ENCODE measurements at regions not wholly inside any gene's neighbourhood (a gene's known extent, or its start where the extent isn't known, plus 50 kb on each side); places are given as distances from the start of the nearest gene placed in this dataset.

DNA sequence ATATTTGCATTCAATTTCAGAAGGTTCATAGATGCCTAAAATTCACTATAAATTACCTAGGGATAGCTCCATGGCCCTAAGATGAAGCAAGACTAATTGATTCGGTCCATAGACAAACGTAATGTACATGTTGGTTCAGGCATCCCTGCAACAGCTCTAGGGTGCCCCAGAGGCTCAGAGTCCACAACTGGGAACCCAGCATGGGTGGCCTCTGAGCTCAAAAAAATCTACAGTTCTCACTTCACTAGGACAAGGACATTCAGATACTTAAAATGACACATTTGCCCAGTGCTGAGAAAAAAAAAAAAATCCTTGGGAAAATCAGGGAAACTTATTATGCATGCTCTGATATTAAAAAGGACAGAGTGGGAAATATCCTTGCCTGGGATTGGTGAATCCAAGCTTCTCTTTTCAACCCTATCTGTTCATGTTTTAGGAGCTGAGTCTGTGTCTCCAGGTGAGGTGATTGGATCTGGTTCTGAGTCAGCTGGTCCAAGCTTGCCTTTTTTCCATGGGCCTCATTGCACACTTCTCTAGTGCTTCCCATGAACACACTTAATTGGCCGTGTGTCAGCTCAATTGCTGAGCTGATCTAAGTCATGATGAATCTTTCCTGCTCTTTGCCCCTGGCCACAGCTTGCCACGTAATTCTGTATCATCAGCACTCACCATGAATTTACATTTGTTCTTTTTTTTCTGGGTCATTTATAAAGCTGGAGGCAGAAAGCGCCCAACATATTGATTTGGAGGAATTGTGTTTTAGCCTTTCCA, 116.3 kb upstream of the RCN1 start:
- TF ChIP-seq CTCF (IDR thresholded peaks at IDR 0.05), result no peak
- TF ChIP-seq POLR2A (IDR thresholded peaks at IDR 0.05), result no peak
